Ovary (tissue), 7 donors: ENCODE measurements at regions not wholly inside any gene's neighbourhood (a gene's known extent, or its start where the extent isn't known, plus 50 kb on each side); places are given as distances from the start of the nearest gene placed in this dataset.

ENCODE experiments used
- DNase-seq, 5 donors: peaks; one replicate each; pipeline ENCODE4 v3.0.0-alpha.2; 2019 to 2020
- H3K27ac ChIP-seq, 2 donors: fragments of 200-600 bp; one replicate each; pipeline versions ENCODE4 v1.5.1 to v1.8.0; 2019 to 2022
- H3K27me3 ChIP-seq: fragments of 200-600 bp; one replicate; pipeline ENCODE4 v1.8.0; 2022
- H3K36me3 ChIP-seq: fragments of 200-600 bp; sonication (generic); one replicate; pipeline ENCODE4 v1.5.1; 2019
- H3K4me1 ChIP-seq: one replicate; pipeline ENCODE4 v1.8.1; 2013; ENCODE audit warnings: mild to moderate bottlenecking, moderate library complexity; ENCODE audit not compliant: insufficient read depth
- H3K4me3 ChIP-seq: fragments of 200-600 bp; sonication (generic); one replicate; pipeline ENCODE4 v1.5.1; 2017
- H3K9me3 ChIP-seq, 2 donors: fragments of 200-600 bp in 1 of 2; sonication (generic) in 1 of 2; one replicate each; pipeline versions ENCODE4 v1.5.1 to v1.8.1; 2013 to 2019; ENCODE audit warnings: mild to moderate bottlenecking in 1 of 2, moderate library complexity in 1 of 2
- EP300 ChIP-seq: sonication (generic); formaldehyde crosslinking; IDR thresholded peaks from one replicate; pipeline ENCODE4 v1.6.1; 2017; ENCODE audit warnings: antibody characterized with exemption
- POLR2A ChIP-seq: fragments of 450-650 bp; IDR thresholded peaks from one replicate; pipeline ENCODE4 v1.6.1; 2017; ENCODE audit warnings: antibody characterized with exemption, mild to moderate bottlenecking, moderate library complexity
- WGBS, 3 donors: extraction: QIAGEN DNeasy Blood & Tissue Kit in 1 of 3; methylation state at CpG; one replicate each; pipeline versions ENCODE4 v1.1.5 to v1.1.7; 2013 to 2017; 5-methylcytosine and 5-hydroxymethylcytosine counted together
- intact Hi-C, 4 donors: fragments of 100-400 bp; cut with DNase I; formaldehyde crosslinking; loops; one replicate each; pipeline versions ENCODE4 v1.11.0 to v1.15.1; 2022 to 2023
- TF ChIP-seq, protein P1 (sequence below), 3 donors: fragments of 450-650 bp in 2 of 3; fragments of 200-600 bp in 1 of 3; IDR thresholded peaks; one replicate each; pipeline versions ENCODE4 v1.5.1 to v1.8.0; 2016 to 2022; ENCODE audit warnings: antibody characterized with exemption in 3 of 3, mild to moderate bottlenecking in 1 of 3
- donor health status: DM: no; HTN: no; CAD: no; lungs with moderate emphysema.
- donor health status: DM: no; HTN: no; CAD: no.
- donor health status: Bipolar disorder and iron deficiency.
- donor health status: DM: no; HTN: no; CAD: no.
- donor health status: DM: yes; HTN: yes; CAD: no.

DNA sequence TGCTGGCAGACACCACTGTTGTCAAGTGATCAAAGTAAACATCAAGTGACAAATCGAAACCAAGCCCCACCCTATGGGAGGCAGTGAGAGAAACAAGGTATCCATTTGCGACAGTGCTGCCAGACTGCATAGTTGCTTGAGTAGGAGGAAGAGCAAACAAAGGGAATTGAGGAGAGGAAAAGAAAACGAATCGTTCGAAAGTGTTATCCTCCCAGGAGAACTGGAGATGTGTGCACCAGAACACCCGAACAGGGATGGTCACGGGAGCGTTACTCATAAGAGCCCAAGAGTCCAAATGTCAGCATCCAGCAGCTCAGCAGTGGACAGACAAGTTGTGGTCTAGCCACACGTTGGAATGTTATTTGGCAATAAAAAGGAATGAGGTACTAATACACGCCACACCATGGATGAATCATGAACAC lies 58.4 kb upstream of the NUP50 start:
- H3K27me3 ChIP-seq: no peaks in the 10 kb centered on the region
- no peak for DNase-seq
- H3K4me1 ChIP-seq: no peaks in the 10 kb centered on the region
- H3K9me3 ChIP-seq: no peaks in the 10 kb centered on the region
- intact Hi-C loops: loop anchor here in 1 of 4 donors (10.0 kb wide), 1 partner anchor 160 kb away; no protein-coding TSS in a partner anchor
- no peaks in the 10 kb centered on the region for H3K36me3 ChIP-seq
- no peak overlapping the region for H3K4me3 ChIP-seq
- TF ChIP-seq EP300 (no peak), POLR2A (no peak)
- TF ChIP-seq, protein P1, sequence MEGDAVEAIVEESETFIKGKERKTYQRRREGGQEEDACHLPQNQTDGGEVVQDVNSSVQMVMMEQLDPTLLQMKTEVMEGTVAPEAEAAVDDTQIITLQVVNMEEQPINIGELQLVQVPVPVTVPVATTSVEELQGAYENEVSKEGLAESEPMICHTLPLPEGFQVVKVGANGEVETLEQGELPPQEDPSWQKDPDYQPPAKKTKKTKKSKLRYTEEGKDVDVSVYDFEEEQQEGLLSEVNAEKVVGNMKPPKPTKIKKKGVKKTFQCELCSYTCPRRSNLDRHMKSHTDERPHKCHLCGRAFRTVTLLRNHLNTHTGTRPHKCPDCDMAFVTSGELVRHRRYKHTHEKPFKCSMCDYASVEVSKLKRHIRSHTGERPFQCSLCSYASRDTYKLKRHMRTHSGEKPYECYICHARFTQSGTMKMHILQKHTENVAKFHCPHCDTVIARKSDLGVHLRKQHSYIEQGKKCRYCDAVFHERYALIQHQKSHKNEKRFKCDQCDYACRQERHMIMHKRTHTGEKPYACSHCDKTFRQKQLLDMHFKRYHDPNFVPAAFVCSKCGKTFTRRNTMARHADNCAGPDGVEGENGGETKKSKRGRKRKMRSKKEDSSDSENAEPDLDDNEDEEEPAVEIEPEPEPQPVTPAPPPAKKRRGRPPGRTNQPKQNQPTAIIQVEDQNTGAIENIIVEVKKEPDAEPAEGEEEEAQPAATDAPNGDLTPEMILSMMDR (IDR thresholded peaks at IDR 0.05): no peak
- no peak overlapping the region for H3K27ac ChIP-seq
- 20 to 46% (median 32%) methylated on average over 10 of the region's 10 CpGs for WGBS, 3 donors

DNA sequence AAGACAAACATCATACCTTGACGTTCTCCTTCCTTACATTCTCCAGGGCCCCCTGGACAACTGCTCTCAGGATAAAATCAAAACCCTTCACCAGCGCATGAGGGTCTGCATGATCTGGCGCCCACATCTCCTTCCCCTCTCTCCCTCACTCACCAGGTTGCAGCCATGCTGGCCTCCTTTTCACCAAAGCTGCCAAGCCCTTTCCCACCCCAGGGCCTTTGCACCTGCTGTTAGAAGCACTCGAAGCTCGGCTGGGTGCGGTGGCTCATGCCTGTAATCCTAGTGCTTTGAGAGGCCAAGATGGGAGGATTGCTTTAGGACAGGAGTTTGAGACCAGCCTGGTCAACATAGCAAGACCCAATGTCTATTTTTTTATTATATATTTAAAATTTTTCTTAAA lies 56.1 kb upstream of the NUP50 start:
- TF ChIP-seq POLR2A (no peak), EP300 (no peak)
- TF ChIP-seq, protein P1 (IDR thresholded peaks at IDR 0.05): no peak
- 86 to 89% (median 89%) methylated on average over 6 of the region's 6 CpGs for WGBS, 3 donors
- no peaks in the 10 kb centered on the region for H3K9me3 ChIP-seq
- no peak overlapping the region for H3K4me3 ChIP-seq
- H3K36me3 ChIP-seq: no peaks in the 10 kb centered on the region
- no peaks in the 10 kb centered on the region for H3K4me1 ChIP-seq
- no peaks in the 10 kb centered on the region for H3K27me3 ChIP-seq
- H3K27ac ChIP-seq: no peak overlapping the region
- intact Hi-C loops: loop anchor here in 1 of 4 donors (10.0 kb wide), 1 partner anchor 157 kb away; no protein-coding TSS in a partner anchor
- DNase-seq: no peak

DNA sequence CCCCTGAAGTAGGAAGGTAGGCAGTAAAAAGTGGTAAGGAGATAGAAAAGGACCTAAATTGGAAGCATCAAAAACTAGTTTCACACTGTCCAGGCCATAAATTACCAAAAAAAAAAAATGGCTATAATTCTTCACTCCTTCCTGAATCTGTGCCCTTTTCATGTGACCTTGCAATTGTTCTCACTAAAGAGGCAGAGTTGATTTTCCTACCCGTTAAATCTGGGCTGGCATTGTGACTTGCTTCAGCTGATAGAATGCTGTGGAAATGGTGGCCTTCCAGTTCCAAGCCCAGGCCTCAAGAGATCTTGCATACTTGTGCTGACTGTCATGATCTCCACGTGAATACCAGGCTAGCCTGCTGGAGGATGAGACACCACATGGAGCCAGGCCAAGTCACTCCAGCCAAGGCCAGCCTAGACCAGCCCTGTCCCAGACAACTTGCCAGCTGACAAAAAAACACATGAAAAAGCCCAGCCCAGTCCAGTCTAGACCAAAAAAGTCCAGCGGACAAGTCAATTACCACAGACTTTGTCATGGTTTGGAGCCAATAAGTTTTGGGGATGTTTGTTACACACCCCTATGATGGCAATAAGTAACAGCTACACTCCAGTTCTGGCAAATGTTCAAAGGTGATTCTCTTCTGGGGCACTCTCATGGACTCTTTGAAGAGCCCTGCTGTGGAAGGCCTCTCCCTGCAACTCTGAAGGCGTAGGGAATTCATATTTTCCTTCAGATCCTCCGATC lies 51.4 kb upstream of the NUP50 start:
- Histone ChIP-seq H3K9me3 (no peaks in the 10 kb centered on the region), H3K4me3 (no peak overlapping the region), H3K4me1 (no peaks in the 10 kb centered on the region), H3K27ac (no peak overlapping the region), H3K36me3 (no peaks in the 10 kb centered on the region), H3K27me3 (no peaks in the 10 kb centered on the region)
- TF ChIP-seq POLR2A (no peak), EP300 (no peak)
- TF ChIP-seq, protein P1 (IDR thresholded peaks at IDR 0.05): no peak
- intact Hi-C loops: no loop called here
- WGBS, 3 donors: 72 to 80% (median 77%) methylated on average over 5 of the region's 5 CpGs
- no peak for DNase-seq
